ENCODE measurements at regions not wholly inside any gene's neighbourhood (a gene's known extent, or its start where the extent isn't known, plus 50 kb on each side); places are given as distances from the start of the nearest gene placed in this dataset.

- TF ChIP-seq POLR2A (IDR thresholded peaks at IDR 0.05): no peak
- no peak for TF ChIP-seq CTCF (IDR thresholded peaks at IDR 0.05)
Observed at GRCh38 chr18:59983506-59983905, 83.7 kb downstream of the PMAIP1 start.

All from testis (tissue), 2 donors.